ENCODE measurements at regions not wholly inside any gene's neighbourhood (a gene's known extent, or its start where the extent isn't known, plus 50 kb on each side); places are given as distances from the start of the nearest gene placed in this dataset.

DNA sequence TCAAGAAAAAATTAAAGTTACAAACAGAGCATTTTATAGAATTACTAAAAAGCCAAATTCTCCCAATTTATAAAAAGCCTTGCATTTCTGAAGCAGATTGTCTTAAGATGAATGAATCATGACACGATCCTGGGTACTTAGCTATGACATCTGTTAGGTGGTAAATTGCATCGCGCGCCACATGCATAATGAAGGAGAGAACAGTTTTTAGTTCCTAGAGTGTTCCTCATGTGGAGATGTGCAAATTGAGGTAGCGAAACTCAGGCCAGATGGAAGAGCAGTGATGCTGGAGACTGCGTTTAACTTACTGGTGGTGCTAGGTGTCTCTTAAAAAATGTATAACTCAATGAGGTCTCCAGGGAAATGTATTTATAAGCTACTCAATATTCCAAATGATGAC, 516.1 kb downstream of the EFNA5 start:
- no peak overlapping the region for H3K4me3 ChIP-seq (ENCODE audit: low read depth, low read length)

DNA sequence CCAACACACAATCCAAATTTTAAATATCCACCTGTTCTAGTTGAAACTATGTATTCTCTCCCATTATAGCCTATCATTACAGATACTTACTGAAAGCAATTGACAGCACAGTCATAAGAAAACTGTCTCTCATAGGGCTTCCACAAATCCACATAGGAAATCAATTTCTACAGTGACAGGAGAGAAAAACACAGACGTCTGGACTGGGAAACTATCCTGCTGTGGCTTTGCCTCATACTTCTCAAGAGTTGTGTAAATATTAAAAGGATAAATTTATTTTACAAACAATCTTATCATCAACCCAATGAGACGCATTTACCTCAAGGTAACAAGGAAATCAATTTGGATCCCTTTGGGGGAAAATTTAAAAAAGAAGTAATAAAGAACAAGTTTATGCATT, 517.5 kb downstream of the EFNA5 start:
- H3K4me3 ChIP-seq (ENCODE audit: low read depth, low read length) = no peak overlapping the region

DNA sequence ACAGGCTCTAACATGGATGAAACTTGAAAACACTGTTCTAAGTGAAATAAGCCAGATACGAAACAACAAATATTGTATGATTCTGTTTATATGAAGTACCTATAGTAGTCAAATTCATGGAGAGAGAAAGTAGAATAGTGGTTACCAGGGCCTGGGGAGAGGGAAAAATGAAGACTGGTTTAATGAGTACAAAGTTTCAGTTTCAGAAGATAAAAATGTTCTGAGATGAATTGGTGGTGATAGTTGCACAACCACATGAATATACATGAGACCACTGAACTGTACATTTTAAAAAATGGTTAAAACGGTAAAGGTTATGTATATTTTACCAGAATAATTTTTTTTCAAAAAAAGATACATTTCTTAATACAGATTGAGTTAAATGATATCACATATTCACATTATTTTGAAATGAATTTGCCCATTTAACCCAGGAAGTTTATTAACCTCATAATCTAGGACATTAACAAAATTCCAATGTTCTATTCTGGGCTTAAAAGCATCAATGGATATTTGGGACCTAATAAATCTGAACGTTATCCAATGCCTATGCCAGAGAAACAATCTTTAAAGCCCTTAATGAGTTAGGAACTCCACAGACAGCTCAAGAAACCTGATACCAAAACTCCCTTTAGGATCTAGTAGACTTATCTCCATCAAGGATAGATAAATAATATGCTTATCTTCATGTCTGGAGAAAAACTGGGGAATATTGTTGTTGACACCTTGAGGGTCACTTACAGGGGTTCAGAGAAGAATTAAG, 521.3 kb downstream of the EFNA5 start:
- no peak overlapping the region for H3K4me3 ChIP-seq (ENCODE audit: low read depth, low read length)

DNA sequence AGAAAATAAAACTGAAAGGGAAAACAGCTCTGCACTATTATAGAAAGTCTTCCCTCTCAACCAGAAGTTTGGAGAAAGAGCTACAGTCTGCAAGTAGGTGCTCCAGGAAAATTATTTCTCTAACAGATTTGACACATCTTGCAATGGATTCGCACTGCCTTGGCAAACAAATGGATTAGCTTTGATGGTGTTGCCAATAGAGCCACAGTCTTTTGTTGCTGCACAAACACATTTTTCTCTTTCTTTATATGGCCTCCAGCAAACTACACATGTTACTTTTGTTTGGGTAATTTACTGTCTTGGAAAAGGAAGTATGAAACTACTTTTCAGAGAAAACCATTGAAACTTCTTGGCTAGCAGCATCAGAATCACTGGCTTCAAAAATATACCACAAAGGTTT, 523.1 kb downstream of the EFNA5 start:
- H3K4me3 ChIP-seq (ENCODE audit: low read depth, low read length) = no peak overlapping the region

DNA sequence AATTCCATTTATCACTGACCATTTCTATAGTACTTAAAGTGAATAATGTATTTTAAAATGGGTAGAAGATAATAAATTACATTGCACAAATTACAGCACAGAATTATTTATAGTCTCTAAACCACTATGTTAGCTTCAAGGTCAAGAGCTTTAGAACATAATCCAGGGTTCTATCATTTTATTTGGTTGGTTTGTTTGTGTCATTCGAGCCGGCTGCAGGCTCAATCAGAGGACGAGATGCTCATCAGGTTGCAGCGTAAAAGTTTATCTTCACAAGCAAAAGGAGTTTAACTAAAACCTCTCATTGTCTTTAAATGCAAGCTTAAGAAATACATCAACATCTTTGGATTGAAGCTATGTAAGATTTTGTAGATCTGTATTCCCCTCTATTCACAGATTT, 523.8 kb downstream of the EFNA5 start:
- no peak overlapping the region for H3K4me3 ChIP-seq (ENCODE audit: low read depth, low read length)

DNA sequence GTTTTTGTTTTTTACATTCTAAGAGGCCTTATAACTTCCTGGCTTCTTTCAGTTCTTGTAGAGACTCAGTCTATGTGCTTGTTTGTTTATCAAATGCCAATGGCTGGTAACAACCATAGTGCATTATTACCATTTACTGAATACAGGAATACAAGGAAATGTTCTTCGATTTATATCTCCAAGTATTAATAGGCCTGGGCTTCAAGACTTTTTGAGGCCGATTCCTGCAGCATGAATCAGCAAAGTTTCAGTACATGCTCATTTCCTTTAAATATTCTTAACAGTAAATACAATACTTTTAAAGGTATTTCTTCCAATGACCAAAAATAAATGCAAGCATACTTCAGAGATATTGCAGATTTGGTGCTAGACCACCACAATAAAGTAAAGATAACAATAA, 535.3 kb downstream of the EFNA5 start:
- no peak overlapping the region for H3K4me3 ChIP-seq (ENCODE audit: low read depth, low read length)

DNA sequence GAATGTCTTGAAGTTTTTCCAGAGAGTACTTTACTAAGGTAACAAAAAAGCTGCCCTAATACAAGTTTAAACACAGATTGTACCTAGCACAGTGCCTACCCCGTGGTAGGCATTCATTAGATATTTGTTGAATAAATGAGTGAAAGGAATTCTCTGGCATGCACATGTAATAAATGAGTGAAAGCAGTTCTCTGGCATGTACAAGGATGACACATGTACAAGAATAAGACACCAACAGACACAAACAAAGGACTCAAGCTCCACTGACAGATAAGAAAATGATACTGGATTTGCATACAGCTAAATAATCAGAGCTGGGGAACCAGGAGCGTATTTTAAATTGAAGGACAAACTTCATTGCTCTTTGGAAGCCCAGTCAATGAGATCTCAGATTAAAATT, 535.8 kb downstream of the EFNA5 start:
- no peak overlapping the region for H3K4me3 ChIP-seq (ENCODE audit: low read depth, low read length)

DNA sequence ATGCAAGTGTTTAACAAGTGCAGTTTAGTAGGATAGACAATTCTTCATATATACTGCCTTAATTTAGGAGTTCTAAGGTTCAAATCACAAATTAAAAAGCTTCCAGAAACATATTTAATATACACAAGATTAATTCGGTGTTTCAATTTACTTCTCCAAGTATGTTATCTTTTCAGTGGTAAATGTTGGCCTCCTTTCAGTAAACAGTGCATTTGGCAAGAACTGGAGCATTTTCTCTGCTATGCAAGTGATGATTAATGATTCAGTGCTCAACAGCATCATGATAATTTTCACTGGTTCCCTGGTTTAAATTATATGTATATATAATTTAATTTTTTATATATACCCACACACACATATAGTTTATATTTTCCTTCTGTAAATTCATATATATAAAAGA, 541.7 kb downstream of the EFNA5 start:
- no peak overlapping the region for H3K4me3 ChIP-seq (ENCODE audit: low read depth, low read length)

DNA sequence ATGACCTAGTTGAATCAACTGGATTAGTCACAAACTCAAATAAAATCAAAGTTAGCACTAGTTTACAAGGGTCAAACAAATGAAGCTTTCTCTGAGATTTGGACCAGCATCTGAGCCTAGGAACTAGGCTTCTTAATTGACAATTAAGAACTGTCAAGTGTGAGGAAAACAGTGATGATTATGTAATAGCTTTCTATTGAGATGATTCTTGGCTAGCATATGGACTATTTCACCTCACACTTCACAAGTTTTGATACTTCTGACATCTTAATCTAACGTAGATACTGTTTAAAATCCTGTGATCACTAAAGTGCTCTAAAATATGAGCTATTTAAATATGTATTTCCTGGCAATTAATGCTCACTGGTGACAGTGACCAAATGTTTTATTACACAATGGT, 542.9 kb downstream of the EFNA5 start:
- no peak overlapping the region for H3K4me3 ChIP-seq (ENCODE audit: low read depth, low read length)

DNA sequence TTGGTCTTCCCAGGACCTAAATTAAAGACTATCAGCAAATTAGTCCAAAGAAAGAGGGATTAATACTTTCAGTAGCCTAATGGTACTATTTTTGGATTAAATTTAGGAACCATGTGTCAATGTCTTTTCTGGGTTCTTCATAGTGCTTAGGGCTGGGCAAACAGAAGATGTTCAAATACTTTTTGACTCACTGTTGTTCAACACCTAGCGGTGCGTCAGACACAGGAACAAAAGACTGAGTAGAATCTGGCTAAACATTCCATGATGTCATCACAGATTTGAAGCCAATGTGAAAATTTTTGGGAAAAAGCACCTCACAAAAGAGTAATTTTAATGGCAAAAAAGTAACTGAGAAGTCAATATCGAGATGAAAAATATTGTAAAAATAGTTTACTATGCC, 544.4 kb downstream of the EFNA5 start:
- H3K4me3 ChIP-seq (ENCODE audit: low read depth, low read length) = no peak overlapping the region

DNA sequence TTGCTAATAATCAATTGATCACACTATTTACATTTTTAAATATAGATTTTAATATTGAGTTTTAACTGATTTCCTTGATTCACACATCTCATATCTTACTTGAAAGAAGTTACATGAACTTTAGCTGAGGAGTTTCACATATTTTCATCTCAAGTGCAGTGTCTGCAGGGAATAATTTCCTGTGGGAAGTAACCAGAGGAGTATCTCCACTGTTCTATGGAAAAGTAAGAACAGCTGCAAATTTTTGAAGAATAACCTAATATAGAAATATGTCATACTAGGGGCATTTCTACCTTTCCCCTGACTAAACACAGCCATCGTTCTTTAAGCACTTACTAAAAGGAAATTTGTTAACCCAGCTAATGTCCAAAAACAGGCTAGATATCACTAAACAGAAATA, 546.4 kb downstream of the EFNA5 start:
- H3K4me3 ChIP-seq (ENCODE audit: low read depth, low read length) = no peak overlapping the region

DNA sequence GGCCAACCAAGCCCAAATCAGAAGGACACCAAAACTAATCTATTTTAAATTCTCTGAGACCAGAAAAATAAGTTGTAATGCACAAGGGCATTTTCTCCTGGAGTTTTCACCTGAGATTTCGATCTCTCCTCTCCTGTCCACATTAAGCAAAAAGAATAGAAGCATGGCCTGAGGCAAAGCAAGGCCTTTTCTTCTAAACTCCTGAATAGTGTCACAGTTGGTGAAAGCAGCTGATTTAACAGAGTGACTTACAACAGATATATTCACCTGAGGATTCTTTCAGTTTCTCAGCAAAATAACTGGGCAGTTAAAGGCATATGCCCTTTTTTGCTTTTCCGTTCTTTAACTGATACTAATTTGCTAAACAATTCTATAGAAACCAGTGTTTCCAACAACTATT, 547.7 kb downstream of the EFNA5 start:
- no peak overlapping the region for H3K4me3 ChIP-seq (ENCODE audit: low read depth, low read length)

DNA sequence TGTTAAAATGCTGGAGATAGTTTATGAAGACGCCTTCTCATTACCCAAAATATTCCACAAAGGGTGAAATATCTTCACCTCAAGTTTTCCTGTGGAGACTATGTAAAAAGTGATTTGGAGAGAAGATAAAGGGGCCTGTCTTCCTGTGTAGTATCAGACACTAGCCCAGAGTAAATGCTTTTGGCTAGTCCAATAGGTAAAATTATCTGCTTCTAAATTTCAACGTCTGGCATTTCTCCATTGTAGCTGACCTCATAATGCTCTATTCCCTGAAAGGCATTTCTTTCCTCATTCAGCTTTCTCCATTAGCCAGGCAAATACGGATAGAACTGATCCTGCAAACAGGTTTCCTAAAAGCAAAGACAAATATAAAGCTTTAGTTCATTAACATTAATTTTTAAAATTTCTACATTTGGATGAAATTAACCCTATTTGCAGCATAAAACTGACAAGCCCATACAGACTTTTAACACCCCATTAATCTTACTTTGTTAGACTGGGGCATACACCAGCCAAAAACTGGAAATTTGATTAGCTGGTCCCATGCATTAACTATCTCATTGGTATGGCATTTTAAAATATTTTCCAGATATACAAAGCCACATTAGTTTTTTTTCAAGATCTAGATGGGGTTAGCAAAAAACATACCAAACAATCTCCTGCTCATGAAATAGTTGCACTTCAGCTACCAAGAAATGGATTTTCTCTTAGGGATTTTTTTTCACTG, 548.8 kb downstream of the EFNA5 start:
- H3K4me3 ChIP-seq (ENCODE audit: low read depth, low read length) = no peak overlapping the region

DNA sequence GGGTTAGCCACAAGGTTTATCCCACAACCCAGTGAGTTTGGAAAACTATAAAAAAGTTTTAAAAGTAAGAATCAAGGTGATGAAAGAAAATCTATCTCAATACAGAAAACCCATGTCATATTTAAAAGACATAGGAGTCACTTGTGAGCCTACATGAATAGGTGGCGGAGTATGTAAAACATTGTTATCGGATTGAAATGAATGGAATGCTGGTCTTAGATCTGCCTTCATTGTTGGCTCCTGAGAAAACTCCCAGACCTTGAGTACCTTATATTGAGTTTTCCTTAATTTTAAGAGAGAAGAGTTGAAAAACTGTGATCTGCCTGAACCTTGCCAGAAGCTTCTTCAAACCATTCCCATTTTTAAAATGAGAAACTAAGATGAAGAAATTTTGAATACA, 551.1 kb downstream of the EFNA5 start:
- H3K4me3 ChIP-seq (ENCODE audit: low read depth, low read length) = no peak overlapping the region

DNA sequence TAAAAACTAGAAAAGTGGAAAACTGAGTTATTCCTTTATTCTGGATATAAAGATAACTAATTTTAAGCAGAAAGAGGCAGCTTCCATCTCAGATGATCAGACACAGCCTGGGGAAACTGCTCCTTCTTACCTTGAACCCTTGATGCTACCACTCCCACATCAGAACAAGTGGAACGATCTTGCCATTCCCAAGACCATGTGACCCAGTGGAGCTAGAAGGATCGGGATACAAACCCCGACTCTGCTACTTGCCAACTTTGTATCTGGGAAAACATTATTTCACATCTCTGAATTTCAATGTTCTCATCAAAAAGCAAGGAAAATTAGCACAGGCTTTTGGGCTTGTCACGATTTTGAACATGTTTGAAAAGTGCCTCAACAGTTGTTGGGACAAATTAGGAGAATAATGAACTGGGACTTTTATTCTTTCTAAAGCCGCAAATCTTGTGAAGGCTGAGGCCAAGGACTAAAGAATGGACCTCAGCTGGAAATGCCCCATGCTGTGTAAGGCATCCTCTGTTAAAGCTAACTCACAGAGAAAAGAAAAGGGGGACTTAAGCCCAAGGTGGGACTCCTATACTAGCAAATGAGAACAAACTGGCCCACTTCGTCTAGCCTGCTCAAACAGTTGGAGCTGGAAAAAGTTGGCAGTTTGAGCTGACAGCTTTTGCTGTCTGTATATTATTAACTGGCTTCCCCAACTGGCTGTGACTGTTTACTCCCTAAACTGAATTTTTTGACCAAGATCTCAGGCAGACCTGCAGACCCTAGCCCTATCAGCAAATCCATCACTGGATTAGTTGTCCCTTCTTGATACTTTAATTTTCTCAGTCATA, 552.3 kb downstream of the EFNA5 start:
- no peak overlapping the region for H3K4me3 ChIP-seq (ENCODE audit: low read depth, low read length)

DNA sequence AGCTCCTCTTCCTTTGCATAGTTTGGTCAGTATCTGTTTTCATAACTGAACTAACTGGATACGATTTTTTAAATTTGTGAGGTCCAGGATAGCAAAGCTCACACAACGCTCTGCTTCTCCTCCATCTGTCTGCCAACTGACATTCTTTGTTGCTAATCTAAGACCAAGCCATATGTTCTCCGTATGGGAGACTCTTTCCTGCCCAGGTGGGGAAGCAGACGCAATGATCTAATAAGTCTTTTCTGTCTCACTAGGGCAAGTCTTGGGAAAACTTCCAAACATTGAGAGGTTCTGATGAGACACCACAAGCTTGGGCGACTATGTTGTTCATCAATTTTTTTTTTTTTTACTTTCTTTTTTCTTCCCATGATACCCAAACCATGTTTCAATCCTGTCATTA, 558.5 kb downstream of the EFNA5 start:
- H3K4me3 ChIP-seq (ENCODE audit: low read depth, low read length) = no peak overlapping the region

DNA sequence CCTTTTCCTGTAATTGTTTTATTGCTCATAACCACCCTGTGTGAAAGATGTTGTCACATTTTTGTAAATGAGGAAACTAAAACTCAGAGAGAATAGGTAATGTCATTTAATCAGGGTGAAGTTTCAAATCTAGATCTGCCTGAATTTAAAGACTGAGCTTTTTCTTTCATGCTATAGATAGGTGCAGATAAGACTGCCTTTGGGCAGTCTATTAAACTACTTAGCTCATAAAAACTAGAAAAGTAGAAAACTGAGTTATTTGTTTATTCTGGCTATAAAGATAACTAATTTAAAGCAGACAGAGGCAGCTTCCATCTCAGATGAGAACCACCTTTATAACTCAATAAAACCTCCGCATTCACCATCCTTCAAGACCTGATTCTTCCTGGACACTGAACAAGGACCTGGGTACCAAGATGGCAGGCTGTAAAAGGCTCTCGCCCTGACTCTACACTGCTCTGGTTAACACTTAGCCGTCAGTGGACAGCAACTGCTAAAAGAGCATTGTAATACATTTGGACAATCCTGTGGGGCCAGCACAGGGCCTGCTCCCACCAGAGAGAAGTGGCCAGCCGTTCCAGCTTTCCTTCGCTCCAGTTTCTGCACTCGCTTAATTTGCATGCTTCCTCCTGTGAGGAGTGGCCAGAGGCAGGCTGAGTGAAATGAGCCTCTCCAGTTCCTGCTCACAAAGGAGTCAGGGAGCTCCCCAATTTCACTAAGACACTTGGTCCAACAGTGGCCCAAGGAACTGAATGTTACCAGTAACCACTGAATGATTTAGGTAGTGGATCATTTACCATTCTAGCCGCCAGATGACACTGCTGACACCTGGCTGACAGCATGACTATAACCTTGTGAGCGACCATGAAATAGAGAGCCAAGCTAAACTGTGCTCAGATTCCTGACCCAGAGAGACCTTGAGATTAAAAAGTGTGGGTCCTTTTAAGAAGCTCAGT, 566.4 kb downstream of the EFNA5 start:
- H3K4me3 ChIP-seq (ENCODE audit: low read depth, low read length) = no peak overlapping the region

DNA sequence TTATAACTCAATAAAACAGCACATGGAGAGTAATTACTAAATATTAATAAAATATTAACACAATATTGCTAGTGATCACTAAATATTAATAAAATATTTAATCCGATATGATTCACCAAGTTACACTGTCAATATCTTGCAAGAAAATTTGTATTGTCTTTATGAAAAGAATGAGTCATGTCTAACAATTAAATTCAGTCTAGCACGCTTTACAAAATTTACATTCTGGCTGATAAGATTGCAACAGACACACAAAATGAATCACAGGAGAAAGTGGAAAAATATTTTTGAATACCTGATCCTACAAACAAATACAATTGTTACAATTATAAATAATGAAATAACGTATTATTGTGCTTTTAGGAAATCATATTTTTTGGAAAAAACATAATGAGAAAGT, 567.2 kb downstream of the EFNA5 start:
- H3K4me3 ChIP-seq (ENCODE audit: low read depth, low read length) = no peak overlapping the region

DNA sequence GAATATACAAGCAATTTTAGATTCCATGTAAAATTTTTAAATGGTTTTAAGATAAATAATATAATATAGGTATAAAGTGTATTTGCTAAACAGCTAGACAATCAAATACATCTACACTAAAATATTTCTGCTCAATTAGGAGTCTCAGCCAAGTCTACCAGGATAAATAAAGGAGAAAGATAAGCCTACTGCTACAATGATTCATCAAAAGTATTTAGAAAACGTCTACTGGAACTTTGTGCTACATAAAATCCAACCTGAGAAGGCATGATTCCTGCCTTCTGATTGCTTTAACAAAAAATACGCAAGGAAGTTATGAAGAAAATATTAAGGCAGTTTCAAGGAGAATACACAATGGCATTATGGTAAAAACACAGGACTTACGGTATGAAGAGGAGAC, 570.6 kb downstream of the EFNA5 start:
- no peak overlapping the region for H3K4me3 ChIP-seq (ENCODE audit: low read depth, low read length)

DNA sequence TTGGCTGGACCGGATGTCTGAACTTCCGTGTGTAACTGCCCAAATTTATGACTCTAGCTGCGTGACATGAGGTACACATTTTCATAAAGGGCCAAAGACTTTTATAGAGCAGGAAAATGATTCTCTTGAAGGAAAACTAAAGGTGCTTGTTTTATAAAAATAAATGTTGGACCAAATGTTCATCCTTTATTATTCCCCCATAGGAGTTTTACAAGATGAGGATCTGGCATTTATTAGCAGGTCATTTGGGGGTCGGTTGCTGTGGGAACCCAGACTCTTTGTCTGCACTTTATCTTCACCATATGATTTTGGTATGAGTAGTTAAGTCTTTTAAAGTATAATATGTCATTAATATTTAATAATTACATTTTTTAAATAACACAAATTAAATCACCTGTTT, 571.2 kb downstream of the EFNA5 start:
- no peak overlapping the region for H3K4me3 ChIP-seq (ENCODE audit: low read depth, low read length)

DNA sequence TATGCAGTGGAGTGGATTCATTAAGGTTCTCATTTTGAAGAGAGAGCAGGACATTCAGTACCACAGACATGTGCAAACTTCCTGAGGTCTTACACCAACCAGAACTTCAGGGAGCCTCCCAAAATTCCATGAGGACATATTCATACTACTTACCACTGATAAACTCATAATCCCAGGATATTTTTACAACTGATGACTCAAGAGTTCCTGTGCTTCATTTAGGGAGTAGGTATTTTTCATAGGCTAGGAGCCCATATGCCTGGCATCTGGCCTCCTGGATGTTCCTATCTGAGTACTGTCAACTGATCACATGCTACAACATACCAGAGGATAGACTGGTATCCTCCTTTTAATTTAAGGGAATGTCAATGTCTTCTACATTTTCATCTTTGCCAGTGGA, 578.0 kb downstream of the EFNA5 start:
- no peak overlapping the region for H3K4me3 ChIP-seq (ENCODE audit: low read depth, low read length)
